ENCODE measurements at regions not wholly inside any gene's neighbourhood (a gene's known extent, or its start where the extent isn't known, plus 50 kb on each side); places are given as distances from the start of the nearest gene placed in this dataset.
"Not testable (repeated sequence)": the region's sequence is repeated elsewhere in the genome, so short reads cannot be mapped to it uniquely, and the experiment has no call there.

- DNase-seq (ENCODE audit: low read depth in 2 of 3, low spot score in 1 of 3) = not testable (repeated sequence)
Measured at GRCh38 chr2:94737145-94737544, 134.1 kb upstream of the TEKT4 start.

- DNase-seq (ENCODE audit: low read depth in 2 of 3, low spot score in 1 of 3) = not testable (repeated sequence)
Measured at GRCh38 chr2:94737736-94738342, 133.4 kb upstream of the TEKT4 start.

GRCh38 chr2:94753466-94753998, 117.7 kb upstream of the TEKT4 start:
- DNase-seq (ENCODE audit: low read depth in 2 of 3, low spot score in 1 of 3) = no peak

- no peak for DNase-seq (ENCODE audit: low read depth in 2 of 3, low spot score in 1 of 3)
Measured at GRCh38 chr2:94758546-94758945, 112.7 kb upstream of the TEKT4 start.

- no peak for DNase-seq (ENCODE audit: low read depth in 2 of 3, low spot score in 1 of 3)
Measured at GRCh38 chr2:94759211-94759610, 112.0 kb upstream of the TEKT4 start.

GRCh38 chr2:94762600-94762999, 108.6 kb upstream of the TEKT4 start:
- DNase-seq (ENCODE audit: low read depth in 2 of 3, low spot score in 1 of 3) = no peak

GRCh38 chr2:94763318-94763717, 107.9 kb upstream of the TEKT4 start:
- no peak for DNase-seq (ENCODE audit: low read depth in 2 of 3, low spot score in 1 of 3)

- peak in 1 of 3 donors; percentile 5 for DNase-seq (ENCODE audit: low read depth in 2 of 3, low spot score in 1 of 3)
Measured at GRCh38 chr2:94764331-94764730, 106.9 kb upstream of the TEKT4 start.

- DNase-seq (ENCODE audit: low read depth in 2 of 3, low spot score in 1 of 3) = no peak
Measured at GRCh38 chr2:94767336-94767735, 103.9 kb upstream of the TEKT4 start.

GRCh38 chr2:94769733-94770132, 101.5 kb upstream of the TEKT4 start:
- no peak for DNase-seq (ENCODE audit: low read depth in 2 of 3, low spot score in 1 of 3)

- DNase-seq (ENCODE audit: low read depth in 2 of 3, low spot score in 1 of 3) = no peak
Measured at GRCh38 chr2:94774851-94775250, 96.4 kb upstream of the TEKT4 start.

GRCh38 chr2:94776036-94776435, 95.2 kb upstream of the TEKT4 start:
- DNase-seq (ENCODE audit: low read depth in 2 of 3, low spot score in 1 of 3) = no peak

GRCh38 chr2:94785105-94785504, 86.1 kb upstream of the TEKT4 start:
- DNase-seq (ENCODE audit: low read depth in 2 of 3, low spot score in 1 of 3) = not testable (repeated sequence)

GRCh38 chr2:94786424-94786823, 84.8 kb upstream of the TEKT4 start:
- DNase-seq (ENCODE audit: low read depth in 2 of 3, low spot score in 1 of 3) = not testable (repeated sequence)

- DNase-seq (ENCODE audit: low read depth in 2 of 3, low spot score in 1 of 3) = not testable (repeated sequence)
Measured at GRCh38 chr2:94790169-94790568, 81.1 kb upstream of the TEKT4 start.

GRCh38 chr2:94797235-94797634, 74.0 kb upstream of the TEKT4 start:
- DNase-seq (ENCODE audit: low read depth in 2 of 3, low spot score in 1 of 3) = not testable (repeated sequence)
